GM23338 (cell line): ENCODE measurements at regions not wholly inside any gene's neighbourhood (a gene's known extent, or its start where the extent isn't known, plus 50 kb on each side); places are given as distances from the start of the nearest gene placed in this dataset.
A peak's percentile ranks its signal among the peaks of the same experiment; 100 is the strongest.

Experiments
- ATAC-seq: fragments of 200-7000 bp; cut with Tn5 transposase; 3 replicates; pipeline ENCODE4 v1.9.1; 2020
- DNase-seq: peaks from one replicate; pipeline ENCODE4 v3.0.0-alpha.2; 2015; ENCODE audit warnings: low spot score
- H2AFZ ChIP-seq: fragments of 200-600 bp; sonication (generic); 2 replicates; pipeline ENCODE4 v1.8.0; 2016; ENCODE audit warnings: antibody characterized with exemption, mild to moderate bottlenecking, moderate library complexity
- H3F3A ChIP-seq: fragments of 200-600 bp; sonication (generic); replicated peaks from 2 replicates; pipeline ENCODE4 v1.8.0; 2017; ENCODE audit warnings: antibody characterized with exemption, mixed run types, low read depth
- H3K27ac ChIP-seq: fragments of 200-600 bp; sonication (generic); 2 replicates; pipeline ENCODE4 v1.6.1; 2016; ENCODE audit warnings: low read depth
- H3K27me3 ChIP-seq: fragments of 200-600 bp; sonication (generic); 2 replicates; pipeline ENCODE4 v1.8.0; 2016; ENCODE audit warnings: mild to moderate bottlenecking, mixed run types, moderate library complexity; ENCODE audit not compliant: insufficient read depth
- H3K36me3 ChIP-seq: fragments of 200-600 bp; sonication (generic); 2 replicates; pipeline ENCODE4 v1.8.0; 2016; ENCODE audit warnings: mild to moderate bottlenecking; ENCODE audit not compliant: insufficient read depth
- H3K4me1 ChIP-seq: fragments of 200-600 bp; sonication (generic); 2 replicates; pipeline ENCODE4 v1.8.0; 2016; ENCODE audit warnings: mild to moderate bottlenecking, moderate library complexity; ENCODE audit not compliant: insufficient read depth
- H3K4me2 ChIP-seq: fragments of 200-600 bp; sonication (generic); 2 replicates; pipeline ENCODE4 v1.7.1; 2017; ENCODE audit warnings: mixed run types
- H3K4me3 ChIP-seq: fragments of 200-600 bp; sonication (generic); 2 replicates; pipeline ENCODE4 v1.6.1; 2016; ENCODE audit warnings: mixed run types
- H3K79me2 ChIP-seq: fragments of 200-600 bp; sonication (generic); replicated peaks from 2 replicates; pipeline ENCODE4 v1.8.0; 2017; ENCODE audit warnings: mild to moderate bottlenecking; ENCODE audit not compliant: insufficient read depth
- H3K9me2 ChIP-seq: fragments of 200-600 bp; sonication (generic); 2 replicates; pipeline ENCODE4 v1.8.0; 2017; ENCODE audit not compliant: insufficient read depth
- H4K20me1 ChIP-seq: fragments of 200-600 bp; sonication (generic); replicated peaks from 2 replicates; pipeline ENCODE4 v1.8.0; 2017; ENCODE audit warnings: mild to moderate bottlenecking; ENCODE audit not compliant: insufficient read depth
- H3K27ac Mint-ChIP-seq: 2 replicates; pipeline ENCODE4 v1.8.0; 2020; ENCODE audit warnings: inconsistent platforms, mild to moderate bottlenecking, moderate library complexity, mixed read lengths
- H3K27me3 Mint-ChIP-seq: 3 replicates; pipeline ENCODE4 v1.8.0; 2022; ENCODE audit warnings: low read depth, mild to moderate bottlenecking, moderate library complexity, mixed read lengths, inconsistent platforms; ENCODE audit not compliant: insufficient read depth, poor library complexity
- H3K36me3 Mint-ChIP-seq: 3 replicates; pipeline ENCODE4 v1.8.0; 2021; ENCODE audit warnings: low read depth, mild to moderate bottlenecking, inconsistent platforms, moderate library complexity, mixed read lengths
- H3K4me1 Mint-ChIP-seq: 3 replicates; pipeline ENCODE4 v1.8.0; 2020; ENCODE audit warnings: mild to moderate bottlenecking, inconsistent platforms, mixed read lengths
- H3K4me3 Mint-ChIP-seq: 3 replicates; pipeline ENCODE4 v1.8.0; 2021; ENCODE audit warnings: moderate library complexity, mild to moderate bottlenecking, inconsistent platforms, mixed read lengths
- H3K9me3 Mint-ChIP-seq: 3 replicates; pipeline ENCODE4 v1.8.0; 2020; ENCODE audit warnings: moderate library complexity, mild to moderate bottlenecking, inconsistent platforms, mixed read lengths
- CREB1 ChIP-seq: fragments of 250-450 bp; sonication (Bioruptor Pico); IDR thresholded peaks from 2 replicates; pipeline ENCODE4 v1.5.0; 2020; ENCODE audit warnings: low read depth, mild to moderate bottlenecking, moderate library complexity
- EZH2phosphoT487 ChIP-seq: fragments of 200-600 bp; sonication (generic); IDR thresholded peaks from one replicate; pipeline ENCODE4 v1.8.1; 2018; ENCODE audit warnings: antibody characterized with exemption; ENCODE audit not compliant: unreplicated experiment
- JUNB ChIP-seq: IDR thresholded peaks from one replicate; pipeline ENCODE4 v1.6.1; 2016; ENCODE audit warnings: antibody characterized with exemption; ENCODE audit not compliant: unreplicated experiment
- POLR2AphosphoS5 ChIP-seq: IDR thresholded peaks from 2 replicates; pipeline ENCODE4 v1.6.1; 2016; ENCODE audit warnings: antibody characterized with exemption, low read depth
- ZNF114 ChIP-seq: fragments of 250-450 bp; sonication (Bioruptor Pico); IDR thresholded peaks from 2 replicates; pipeline ENCODE4 v1.5.0; 2020; ENCODE audit warnings: mild to moderate bottlenecking, moderate library complexity
- ZNF331 ChIP-seq: fragments of 250-450 bp; sonication (Bioruptor Pico); IDR thresholded peaks from 2 replicates; pipeline ENCODE4 v1.5.0; 2020; ENCODE audit warnings: low read depth, mild to moderate bottlenecking, moderate library complexity
- TF ChIP-seq, protein P1 (sequence below): IDR thresholded peaks from 2 replicates; pipeline ENCODE4 v1.6.1; 2016; ENCODE audit warnings: antibody characterized with exemption
- TF ChIP-seq, protein P2 (sequence below): IDR thresholded peaks from one replicate; pipeline ENCODE4 v1.6.1; 2018; ENCODE audit warnings: antibody characterized with exemption; ENCODE audit not compliant: unreplicated experiment
- TF ChIP-seq, protein P3 (sequence below): fragments of 250-450 bp; sonication (Bioruptor Pico); IDR thresholded peaks from 2 replicates; pipeline ENCODE4 v1.5.0; 2020; ENCODE audit warnings: mild to moderate bottlenecking, moderate library complexity
- TF ChIP-seq, protein P4 (sequence below), 2 experiments: fragments of 200-600 bp in 1 of 2; sonication (generic) in 1 of 2; conservative IDR thresholded peaks; 2 replicates each; pipeline versions ENCODE4 v1.5.1 to v1.6.1; 2016 to 2017; ENCODE audit warnings: antibody characterized with exemption in 2 of 2, low read depth in 2 of 2, mild to moderate bottlenecking in 2 of 2, moderate library complexity in 1 of 2

DNA sequence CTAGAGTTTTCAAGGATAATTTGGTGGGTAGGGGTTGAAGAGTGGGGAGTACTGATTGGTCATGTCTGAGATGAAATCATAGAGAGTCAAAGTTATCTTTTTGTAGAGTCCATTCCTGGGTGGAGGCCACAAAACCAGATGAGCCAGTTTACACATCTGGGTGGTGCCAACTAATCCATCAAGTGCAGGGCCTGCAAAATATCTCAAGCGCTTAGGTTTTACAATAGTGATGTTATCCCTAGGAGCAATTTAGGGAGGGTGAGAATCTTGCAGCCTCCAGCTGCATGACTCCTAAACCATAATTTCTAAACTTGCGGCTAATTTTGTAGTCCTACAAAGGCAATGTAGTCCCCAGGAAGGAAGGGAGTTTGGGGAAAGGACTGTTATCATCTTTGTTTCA lies 988.3 kb upstream of the LCORL start:
- Histone ChIP-seq H3K9me2 (no peaks in the 10 kb centered on the region), H3K4me2 (no peak overlapping the region), H3K27me3 (no peaks in the 10 kb centered on the region), H3K36me3 (no peaks in the 10 kb centered on the region), H4K20me1 (no peaks in the 10 kb centered on the region), H3K4me1 (peaks cover 16% of the 10 kb centered on the region), H2AFZ (no peak overlapping the region), H3K79me2 (no peaks in the 10 kb centered on the region), H3K4me3 (no peak overlapping the region), H3K27ac (no peak overlapping the region), H3F3A (no peaks in the 10 kb centered on the region)
- Mint-ChIP-seq H3K27ac (no peak overlapping the region), H3K27me3 (peaks cover 2% of the 10 kb centered on the region), H3K4me1 (peaks cover 24% of the 10 kb centered on the region), H3K4me3 (no peak overlapping the region), H3K9me3 (no peaks in the 10 kb centered on the region), H3K36me3 (peaks cover 8% of the 10 kb centered on the region; the same call in 2 of the 3 replicates)
- ATAC-seq (no peak), DNase-seq (no peak)
- TF ChIP-seq, protein P1, sequence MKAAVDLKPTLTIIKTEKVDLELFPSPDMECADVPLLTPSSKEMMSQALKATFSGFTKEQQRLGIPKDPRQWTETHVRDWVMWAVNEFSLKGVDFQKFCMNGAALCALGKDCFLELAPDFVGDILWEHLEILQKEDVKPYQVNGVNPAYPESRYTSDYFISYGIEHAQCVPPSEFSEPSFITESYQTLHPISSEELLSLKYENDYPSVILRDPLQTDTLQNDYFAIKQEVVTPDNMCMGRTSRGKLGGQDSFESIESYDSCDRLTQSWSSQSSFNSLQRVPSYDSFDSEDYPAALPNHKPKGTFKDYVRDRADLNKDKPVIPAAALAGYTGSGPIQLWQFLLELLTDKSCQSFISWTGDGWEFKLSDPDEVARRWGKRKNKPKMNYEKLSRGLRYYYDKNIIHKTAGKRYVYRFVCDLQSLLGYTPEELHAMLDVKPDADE: no peak

DNA sequence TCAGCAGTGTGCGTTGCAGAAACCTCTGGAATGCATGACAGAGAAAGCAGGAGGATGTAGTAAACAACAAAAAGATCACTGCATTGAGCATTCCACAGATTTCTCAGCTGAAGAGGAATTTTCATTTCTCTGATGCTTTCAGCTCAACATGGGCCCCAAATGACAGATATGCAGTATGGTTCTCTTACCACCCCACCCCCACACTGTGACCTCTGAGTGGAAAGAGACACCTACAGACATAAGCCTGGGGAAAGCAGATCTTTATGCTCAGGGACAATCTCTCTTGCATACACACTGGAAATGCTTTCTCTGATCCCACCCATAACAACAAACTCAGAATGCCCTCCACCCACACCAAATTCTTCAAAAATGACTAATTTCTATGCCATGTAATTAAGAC lies 983.7 kb upstream of the LCORL start:
- Mint-ChIP-seq H3K27me3 (peaks cover 2% of the 10 kb centered on the region), H3K4me1 (peaks cover 14% of the 10 kb centered on the region), H3K27ac (peak overlapping the region; percentile 61; the same call in 1 of the 2 replicates), H3K36me3 (peaks cover 38% of the 10 kb centered on the region), H3K4me3 (no peak overlapping the region), H3K9me3 (peaks cover 23% of the 10 kb centered on the region)
- DNase-seq: peak; percentile 56
- no peaks in the 10 kb centered on the region for H3K36me3 ChIP-seq
- H3F3A ChIP-seq: no peaks in the 10 kb centered on the region
- no peaks in the 10 kb centered on the region for H4K20me1 ChIP-seq
- no peaks in the 10 kb centered on the region for H3K27me3 ChIP-seq
- H3K4me2 ChIP-seq: no peak overlapping the region
- no peak overlapping the region for H2AFZ ChIP-seq
- H3K79me2 ChIP-seq: no peaks in the 10 kb centered on the region
- H3K9me2 ChIP-seq: no peaks in the 10 kb centered on the region
- ATAC-seq: no peak; the same call in 2 of the 3 replicates
- H3K27ac ChIP-seq: 0 out of 2 replicates have a peak overlapping the region, but pooled peaks have one; percentile 3
- H3K4me1 ChIP-seq: peaks cover 8% of the 10 kb centered on the region
- no peak overlapping the region for H3K4me3 ChIP-seq
- TF ChIP-seq POLR2AphosphoS5 (no peak), ZNF114 (CRISPR knock-in tag) (no peak), JUNB (no peak), ZNF331 (no peak), CREB1 (CRISPR knock-in tag) (no peak), EZH2phosphoT487 (no peak)
- TF ChIP-seq, protein P2, sequence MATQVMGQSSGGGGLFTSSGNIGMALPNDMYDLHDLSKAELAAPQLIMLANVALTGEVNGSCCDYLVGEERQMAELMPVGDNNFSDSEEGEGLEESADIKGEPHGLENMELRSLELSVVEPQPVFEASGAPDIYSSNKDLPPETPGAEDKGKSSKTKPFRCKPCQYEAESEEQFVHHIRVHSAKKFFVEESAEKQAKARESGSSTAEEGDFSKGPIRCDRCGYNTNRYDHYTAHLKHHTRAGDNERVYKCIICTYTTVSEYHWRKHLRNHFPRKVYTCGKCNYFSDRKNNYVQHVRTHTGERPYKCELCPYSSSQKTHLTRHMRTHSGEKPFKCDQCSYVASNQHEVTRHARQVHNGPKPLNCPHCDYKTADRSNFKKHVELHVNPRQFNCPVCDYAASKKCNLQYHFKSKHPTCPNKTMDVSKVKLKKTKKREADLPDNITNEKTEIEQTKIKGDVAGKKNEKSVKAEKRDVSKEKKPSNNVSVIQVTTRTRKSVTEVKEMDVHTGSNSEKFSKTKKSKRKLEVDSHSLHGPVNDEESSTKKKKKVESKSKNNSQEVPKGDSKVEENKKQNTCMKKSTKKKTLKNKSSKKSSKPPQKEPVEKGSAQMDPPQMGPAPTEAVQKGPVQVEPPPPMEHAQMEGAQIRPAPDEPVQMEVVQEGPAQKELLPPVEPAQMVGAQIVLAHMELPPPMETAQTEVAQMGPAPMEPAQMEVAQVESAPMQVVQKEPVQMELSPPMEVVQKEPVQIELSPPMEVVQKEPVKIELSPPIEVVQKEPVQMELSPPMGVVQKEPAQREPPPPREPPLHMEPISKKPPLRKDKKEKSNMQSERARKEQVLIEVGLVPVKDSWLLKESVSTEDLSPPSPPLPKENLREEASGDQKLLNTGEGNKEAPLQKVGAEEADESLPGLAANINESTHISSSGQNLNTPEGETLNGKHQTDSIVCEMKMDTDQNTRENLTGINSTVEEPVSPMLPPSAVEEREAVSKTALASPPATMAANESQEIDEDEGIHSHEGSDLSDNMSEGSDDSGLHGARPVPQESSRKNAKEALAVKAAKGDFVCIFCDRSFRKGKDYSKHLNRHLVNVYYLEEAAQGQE: no peak
- TF ChIP-seq, protein P3, sequence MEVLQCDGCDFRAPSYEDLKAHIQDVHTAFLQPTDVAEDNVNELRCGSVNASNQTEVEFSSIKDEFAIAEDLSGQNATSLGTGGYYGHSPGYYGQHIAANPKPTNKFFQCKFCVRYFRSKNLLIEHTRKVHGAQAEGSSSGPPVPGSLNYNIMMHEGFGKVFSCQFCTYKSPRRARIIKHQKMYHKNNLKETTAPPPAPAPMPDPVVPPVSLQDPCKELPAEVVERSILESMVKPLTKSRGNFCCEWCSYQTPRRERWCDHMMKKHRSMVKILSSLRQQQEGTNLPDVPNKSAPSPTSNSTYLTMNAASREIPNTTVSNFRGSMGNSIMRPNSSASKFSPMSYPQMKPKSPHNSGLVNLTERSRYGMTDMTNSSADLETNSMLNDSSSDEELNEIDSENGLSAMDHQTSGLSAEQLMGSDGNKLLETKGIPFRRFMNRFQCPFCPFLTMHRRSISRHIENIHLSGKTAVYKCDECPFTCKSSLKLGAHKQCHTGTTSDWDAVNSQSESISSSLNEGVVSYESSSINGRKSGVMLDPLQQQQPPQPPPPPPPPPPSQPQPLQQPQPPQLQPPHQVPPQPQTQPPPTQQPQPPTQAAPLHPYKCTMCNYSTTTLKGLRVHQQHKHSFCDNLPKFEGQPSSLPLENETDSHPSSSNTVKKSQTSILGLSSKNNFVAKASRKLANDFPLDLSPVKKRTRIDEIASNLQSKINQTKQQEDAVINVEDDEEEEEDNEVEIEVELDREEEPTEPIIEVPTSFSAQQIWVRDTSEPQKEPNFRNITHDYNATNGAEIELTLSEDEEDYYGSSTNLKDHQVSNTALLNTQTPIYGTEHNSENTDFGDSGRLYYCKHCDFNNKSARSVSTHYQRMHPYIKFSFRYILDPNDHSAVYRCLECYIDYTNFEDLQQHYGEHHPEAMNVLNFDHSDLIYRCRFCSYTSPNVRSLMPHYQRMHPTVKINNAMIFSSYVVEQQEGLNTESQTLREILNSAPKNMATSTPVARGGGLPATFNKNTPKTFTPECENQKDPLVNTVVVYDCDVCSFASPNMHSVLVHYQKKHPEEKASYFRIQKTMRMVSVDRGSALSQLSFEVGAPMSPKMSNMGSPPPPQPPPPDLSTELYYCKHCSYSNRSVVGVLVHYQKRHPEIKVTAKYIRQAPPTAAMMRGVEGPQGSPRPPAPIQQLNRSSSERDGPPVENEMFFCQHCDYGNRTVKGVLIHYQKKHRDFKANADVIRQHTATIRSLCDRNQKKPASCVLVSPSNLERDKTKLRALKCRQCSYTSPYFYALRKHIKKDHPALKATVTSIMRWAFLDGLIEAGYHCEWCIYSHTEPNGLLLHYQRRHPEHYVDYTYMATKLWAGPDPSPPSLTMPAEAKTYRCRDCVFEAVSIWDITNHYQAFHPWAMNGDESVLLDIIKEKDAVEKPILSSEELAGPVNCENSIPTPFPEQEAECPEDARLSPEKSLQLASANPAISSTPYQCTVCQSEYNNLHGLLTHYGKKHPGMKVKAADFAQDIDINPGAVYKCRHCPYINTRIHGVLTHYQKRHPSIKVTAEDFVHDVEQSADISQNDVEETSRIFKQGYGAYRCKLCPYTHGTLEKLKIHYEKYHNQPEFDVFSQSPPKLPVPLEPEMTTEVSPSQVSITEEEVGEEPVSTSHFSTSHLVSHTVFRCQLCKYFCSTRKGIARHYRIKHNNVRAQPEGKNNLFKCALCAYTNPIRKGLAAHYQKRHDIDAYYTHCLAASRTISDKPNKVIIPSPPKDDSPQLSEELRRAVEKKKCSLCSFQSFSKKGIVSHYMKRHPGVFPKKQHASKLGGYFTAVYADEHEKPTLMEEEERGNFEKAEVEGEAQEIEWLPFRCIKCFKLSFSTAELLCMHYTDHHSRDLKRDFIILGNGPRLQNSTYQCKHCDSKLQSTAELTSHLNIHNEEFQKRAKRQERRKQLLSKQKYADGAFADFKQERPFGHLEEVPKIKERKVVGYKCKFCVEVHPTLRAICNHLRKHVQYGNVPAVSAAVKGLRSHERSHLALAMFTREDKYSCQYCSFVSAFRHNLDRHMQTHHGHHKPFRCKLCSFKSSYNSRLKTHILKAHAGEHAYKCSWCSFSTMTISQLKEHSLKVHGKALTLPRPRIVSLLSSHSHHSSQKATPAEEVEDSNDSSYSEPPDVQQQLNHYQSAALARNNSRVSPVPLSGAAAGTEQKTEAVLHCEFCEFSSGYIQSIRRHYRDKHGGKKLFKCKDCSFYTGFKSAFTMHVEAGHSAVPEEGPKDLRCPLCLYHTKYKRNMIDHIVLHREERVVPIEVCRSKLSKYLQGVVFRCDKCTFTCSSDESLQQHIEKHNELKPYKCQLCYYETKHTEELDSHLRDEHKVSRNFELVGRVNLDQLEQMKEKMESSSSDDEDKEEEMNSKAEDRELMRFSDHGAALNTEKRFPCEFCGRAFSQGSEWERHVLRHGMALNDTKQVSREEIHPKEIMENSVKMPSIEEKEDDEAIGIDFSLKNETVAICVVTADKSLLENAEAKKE (CRISPR knock-in tag): no peak
- TF ChIP-seq, protein P4, sequence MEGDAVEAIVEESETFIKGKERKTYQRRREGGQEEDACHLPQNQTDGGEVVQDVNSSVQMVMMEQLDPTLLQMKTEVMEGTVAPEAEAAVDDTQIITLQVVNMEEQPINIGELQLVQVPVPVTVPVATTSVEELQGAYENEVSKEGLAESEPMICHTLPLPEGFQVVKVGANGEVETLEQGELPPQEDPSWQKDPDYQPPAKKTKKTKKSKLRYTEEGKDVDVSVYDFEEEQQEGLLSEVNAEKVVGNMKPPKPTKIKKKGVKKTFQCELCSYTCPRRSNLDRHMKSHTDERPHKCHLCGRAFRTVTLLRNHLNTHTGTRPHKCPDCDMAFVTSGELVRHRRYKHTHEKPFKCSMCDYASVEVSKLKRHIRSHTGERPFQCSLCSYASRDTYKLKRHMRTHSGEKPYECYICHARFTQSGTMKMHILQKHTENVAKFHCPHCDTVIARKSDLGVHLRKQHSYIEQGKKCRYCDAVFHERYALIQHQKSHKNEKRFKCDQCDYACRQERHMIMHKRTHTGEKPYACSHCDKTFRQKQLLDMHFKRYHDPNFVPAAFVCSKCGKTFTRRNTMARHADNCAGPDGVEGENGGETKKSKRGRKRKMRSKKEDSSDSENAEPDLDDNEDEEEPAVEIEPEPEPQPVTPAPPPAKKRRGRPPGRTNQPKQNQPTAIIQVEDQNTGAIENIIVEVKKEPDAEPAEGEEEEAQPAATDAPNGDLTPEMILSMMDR (conservative IDR thresholded peaks at IDR 0.05; ENCODE audit: low read depth in 2 of 2): no peak
